KOPT-K1 (cell line): ENCODE measurements at regions not wholly inside any gene's neighbourhood (a gene's known extent, or its start where the extent isn't known, plus 50 kb on each side); places are given as distances from the start of the nearest gene placed in this dataset.

Experiments used
- H3K27ac ChIP-seq: fragments of 200-600 bp; sonication (generic); 2 replicates; pipeline ENCODE4 v1.5.1; 2016; ENCODE audit warnings: antibody characterized with exemption, mild to moderate bottlenecking, low read depth, low read length; ENCODE audit not compliant: poor library complexity, severe bottlenecking
- H3K36me3 ChIP-seq: fragments of 200-600 bp; sonication (generic); 2 replicates; pipeline ENCODE4 v1.5.1; 2017; ENCODE audit warnings: antibody characterized with exemption, mild to moderate bottlenecking, low read length, moderate library complexity; ENCODE audit not compliant: insufficient read depth
- H3K9me3 ChIP-seq: fragments of 200-600 bp; sonication (generic); 2 replicates; pipeline ENCODE4 v1.5.1; 2017; ENCODE audit warnings: antibody characterized with exemption, low read length, mild to moderate bottlenecking; ENCODE audit not compliant: insufficient read depth, poor library complexity, severe bottlenecking

DNA sequence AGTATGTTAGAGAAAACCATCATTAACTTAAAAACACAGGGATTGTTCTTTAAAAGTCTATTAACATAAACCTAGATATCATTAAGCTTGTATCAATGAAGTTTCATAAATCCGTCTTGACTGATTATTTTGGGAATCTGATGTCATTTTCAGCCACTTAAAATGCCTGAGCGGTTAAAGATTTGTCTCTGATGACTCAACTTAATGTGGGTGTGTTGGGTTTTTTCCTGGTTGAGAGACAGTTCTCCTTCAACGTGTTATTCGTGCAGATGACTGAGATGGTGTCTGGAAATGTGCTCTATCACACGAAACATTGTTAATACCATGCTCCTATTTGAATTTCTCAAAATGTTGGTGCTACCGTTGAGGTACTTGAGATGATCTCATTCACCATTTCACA is 227.3 kb upstream of the TENM3 start:
- Histone ChIP-seq H3K36me3 (no peaks in the 10 kb centered on the region), H3K27ac (no peak overlapping the region), H3K9me3 (no peaks in the 10 kb centered on the region)

DNA sequence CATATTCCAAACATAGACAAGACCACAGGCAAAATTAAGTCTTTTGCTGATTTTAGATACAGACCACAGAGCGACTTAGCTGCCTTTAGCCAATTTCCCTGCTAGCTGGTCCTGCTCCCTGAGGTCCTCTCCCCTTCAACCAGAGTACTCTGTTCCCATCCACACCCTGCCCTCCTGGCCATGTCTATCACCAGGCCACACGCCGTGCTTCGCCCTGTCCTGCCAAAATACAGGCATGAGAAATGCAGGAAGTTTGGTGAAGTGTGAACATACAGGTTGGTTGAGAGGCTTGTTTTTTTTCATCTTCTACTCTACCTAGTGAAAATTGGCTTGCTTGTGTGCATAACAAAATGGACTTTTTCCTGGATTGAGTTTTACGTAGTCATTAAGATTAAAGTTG is 226.2 kb upstream of the TENM3 start:
- Histone ChIP-seq H3K36me3 (no peaks in the 10 kb centered on the region), H3K9me3 (no peaks in the 10 kb centered on the region), H3K27ac (no peak overlapping the region)

DNA sequence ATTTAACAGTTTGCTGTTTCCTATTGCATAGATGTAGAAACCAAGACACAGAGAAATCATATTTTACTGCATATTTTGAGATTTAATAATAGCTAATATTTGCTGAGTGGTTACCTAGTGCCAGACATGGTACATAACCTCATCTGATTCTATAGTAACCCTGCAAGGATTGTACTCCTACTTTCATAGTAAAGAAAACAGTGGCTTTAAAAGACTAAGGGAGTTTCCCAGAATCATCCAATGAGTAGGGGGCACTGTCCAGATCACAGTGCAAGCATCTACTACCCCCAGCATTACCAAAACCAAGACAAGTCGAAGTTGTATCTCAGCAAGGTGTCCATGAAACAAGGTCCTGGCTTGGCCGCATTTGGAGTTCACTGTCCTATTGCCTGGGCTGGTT is 224.5 kb upstream of the TENM3 start:
- no peaks in the 10 kb centered on the region for H3K9me3 ChIP-seq
- no peaks in the 10 kb centered on the region for H3K36me3 ChIP-seq
- H3K27ac ChIP-seq: no peak overlapping the region

DNA sequence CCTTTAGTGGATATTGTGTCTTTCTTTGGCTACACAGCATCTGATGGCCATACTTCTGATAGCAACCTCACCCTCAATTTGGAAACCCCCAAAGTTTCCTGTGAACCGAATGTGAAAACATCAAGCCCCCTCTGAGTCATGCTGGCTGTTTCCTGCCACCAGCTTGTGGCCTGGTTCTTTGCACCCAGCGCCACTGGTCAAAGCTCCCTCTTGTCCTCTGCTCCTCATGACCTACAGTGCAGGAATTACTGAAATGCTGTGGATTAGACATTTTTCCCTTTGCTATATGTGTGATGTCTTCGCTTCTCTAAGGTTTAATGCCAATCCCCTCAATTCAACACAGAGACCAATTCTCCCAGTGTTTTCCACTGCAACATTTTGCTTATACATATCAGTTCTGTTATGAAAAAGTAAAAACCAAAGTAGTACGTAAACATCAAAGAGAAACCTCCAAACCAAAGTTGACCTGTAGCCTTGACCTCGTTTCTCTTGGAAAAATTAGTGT is 224.0 kb upstream of the TENM3 start:
- Histone ChIP-seq H3K36me3 (no peaks in the 10 kb centered on the region), H3K9me3 (no peaks in the 10 kb centered on the region), H3K27ac (no peak overlapping the region)

DNA sequence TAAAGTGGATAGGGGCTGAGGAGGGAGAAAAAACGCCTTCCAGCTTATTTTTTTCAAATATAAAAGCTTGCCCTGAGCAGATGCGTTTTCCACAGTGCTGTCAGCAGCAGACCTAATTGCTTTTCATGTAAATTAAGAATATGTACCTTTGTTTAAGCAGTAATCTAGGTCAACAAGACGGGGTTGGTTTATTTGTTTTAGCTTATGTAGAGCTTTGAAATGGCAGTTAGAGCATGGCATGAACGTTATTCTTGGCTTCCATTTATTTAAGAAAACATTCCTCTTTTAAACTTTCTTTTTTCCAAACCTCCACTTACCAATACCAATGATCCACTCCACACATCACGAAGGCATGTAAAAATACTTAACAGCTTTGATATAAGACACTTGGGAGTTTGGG is 220.3 kb upstream of the TENM3 start:
- Histone ChIP-seq H3K9me3 (no peaks in the 10 kb centered on the region), H3K27ac (no peak overlapping the region), H3K36me3 (no peaks in the 10 kb centered on the region)

DNA sequence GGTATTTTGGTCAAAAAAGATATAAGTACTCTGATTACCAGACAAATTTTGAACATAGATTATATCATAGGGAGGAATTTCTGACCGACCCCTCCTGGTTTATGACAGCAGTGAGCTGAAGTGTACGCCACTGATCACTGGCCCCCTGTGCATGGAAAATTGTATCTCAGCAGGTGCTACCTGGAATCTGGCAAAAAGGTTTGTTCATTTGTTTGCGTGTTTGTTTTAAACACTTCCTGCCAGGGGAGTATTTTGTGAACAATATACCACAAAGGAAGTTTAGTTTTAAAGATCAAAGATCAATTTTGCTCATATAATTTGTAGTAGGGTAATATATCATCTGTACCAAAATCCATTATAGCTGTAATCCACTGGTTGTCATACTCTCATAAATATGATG is 219.7 kb upstream of the TENM3 start:
- H3K36me3 ChIP-seq: no peaks in the 10 kb centered on the region
- H3K27ac ChIP-seq: no peak overlapping the region
- no peaks in the 10 kb centered on the region for H3K9me3 ChIP-seq

DNA sequence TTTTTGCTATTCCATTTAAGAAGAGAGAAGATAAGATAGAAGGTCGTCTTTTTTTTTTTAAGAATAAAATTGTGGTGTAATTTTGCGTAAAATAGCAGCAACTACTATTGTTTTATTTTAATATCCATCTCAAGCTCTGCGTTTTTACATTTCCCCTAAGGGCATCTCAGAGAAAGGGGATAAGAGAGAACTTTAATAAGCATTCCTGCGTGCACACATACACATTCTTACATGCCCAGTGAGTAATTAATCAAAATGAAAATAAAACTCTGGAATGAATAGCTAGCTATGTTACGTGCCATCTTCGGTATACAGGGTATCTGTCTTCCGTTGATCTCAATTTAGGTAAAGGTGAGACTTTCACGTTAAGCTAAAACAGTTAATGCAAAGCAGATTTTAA is 200.3 kb upstream of the TENM3 start:
- H3K36me3 ChIP-seq: no peaks in the 10 kb centered on the region
- no peaks in the 10 kb centered on the region for H3K9me3 ChIP-seq
- H3K27ac ChIP-seq: no peak overlapping the region

DNA sequence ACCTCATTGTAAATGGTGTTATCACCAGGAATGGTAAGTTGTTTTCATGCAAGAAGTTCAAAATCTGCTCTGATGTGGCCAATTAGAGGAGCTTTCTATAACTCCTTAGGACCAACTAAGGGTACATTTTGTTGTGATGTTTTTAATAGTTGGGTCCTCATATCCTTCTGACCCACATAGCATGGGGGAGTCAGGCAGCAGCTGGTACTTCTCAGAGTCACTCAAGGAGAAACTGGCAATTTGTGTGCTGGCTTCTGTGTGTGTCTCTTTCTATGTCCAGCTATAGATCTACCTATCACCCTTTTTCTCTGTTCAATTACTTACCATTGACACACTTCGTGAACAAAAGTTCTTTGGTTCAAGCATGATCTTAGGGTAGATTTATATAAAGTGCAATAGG is 194.3 kb upstream of the TENM3 start:
- peaks cover 4% of the 10 kb centered on the region for H3K9me3 ChIP-seq
- no peaks in the 10 kb centered on the region for H3K36me3 ChIP-seq

DNA sequence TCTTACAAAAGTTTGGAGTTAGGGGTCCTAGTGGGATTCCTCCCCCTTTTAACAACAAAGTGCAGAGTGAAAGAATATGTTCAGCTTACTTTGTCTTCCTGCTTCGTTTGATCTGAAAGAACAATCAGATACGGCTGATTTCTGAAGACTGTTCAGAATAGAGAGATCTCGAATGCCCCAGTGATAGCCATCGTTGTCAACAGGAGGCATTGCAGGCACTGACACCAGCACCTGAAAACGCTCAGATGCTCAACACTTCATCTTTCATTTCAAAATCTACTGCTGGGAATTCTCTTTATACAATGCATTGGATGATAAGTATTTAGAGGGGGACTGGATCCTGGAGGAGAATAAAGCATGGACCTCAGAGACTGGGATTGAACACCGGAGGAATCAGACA is 186.3 kb upstream of the TENM3 start:
- Histone ChIP-seq H3K27ac (no peak overlapping the region), H3K36me3 (no peaks in the 10 kb centered on the region), H3K9me3 (no peaks in the 10 kb centered on the region)

More for the DNA sequence above, 194.3 kb upstream of the TENM3 start:
- no peak overlapping the region for H3K27ac ChIP-seq

DNA sequence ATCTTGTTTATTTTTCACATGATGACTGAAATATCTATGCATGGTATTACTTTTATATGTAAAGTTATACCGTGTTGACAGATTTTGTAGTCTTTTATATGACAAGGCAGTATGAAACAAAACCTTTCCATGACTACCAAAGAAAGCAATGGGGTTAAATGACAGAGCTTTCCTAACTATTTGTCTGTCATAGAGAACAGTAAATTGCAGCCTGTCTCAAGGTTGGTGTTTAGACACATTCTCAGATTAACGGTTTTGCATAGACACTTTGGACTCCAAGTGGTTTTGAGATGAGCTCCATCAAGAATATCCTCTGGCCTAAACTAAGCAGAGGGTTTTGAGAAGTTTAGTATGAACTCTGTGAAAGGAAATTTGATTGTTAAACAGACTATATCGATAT is 180.7 kb upstream of the TENM3 start:
- no peak overlapping the region for H3K27ac ChIP-seq
- no peaks in the 10 kb centered on the region for H3K36me3 ChIP-seq
- H3K9me3 ChIP-seq: no peaks in the 10 kb centered on the region

DNA sequence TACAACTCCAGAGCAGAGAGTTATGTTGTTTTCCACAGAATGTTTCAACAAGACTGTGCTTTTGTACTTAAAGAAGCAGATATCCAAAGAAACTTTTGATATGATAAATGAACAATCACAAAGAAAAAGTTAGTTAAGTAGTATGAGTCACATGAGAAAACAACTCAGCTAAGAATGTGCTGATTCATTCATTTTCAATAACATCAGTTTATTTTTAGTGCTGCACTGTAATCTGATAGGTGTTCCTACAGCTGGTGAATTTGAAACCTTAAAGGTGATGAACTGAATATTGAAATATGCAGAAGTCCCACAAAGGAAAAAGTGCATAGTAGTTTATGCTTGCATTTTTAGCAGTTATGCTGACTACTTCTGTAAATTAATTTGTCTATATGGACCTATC is 180.3 kb upstream of the TENM3 start:
- H3K9me3 ChIP-seq: no peaks in the 10 kb centered on the region
- H3K36me3 ChIP-seq: no peaks in the 10 kb centered on the region
- H3K27ac ChIP-seq: no peak overlapping the region

DNA sequence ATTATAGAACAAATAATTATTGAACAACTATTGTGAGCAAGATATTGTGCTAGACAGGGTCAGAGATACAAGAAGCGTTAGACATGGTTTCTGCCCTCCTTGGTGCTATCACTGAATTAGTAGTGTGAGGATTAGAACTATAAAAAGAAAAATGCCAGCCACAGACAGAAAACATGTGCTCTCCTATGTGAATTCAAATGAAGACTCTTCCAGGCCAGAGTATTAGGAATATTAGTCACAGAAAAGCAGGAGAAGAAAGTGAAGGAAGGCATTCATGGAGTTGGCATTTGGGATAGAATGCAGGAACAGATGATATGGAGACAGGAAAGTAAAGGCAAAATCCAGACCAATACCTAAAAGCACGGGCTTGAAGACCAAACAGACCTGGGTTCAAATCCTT is 179.6 kb upstream of the TENM3 start:
- Histone ChIP-seq H3K9me3 (no peaks in the 10 kb centered on the region), H3K27ac (no peak overlapping the region), H3K36me3 (no peaks in the 10 kb centered on the region)

DNA sequence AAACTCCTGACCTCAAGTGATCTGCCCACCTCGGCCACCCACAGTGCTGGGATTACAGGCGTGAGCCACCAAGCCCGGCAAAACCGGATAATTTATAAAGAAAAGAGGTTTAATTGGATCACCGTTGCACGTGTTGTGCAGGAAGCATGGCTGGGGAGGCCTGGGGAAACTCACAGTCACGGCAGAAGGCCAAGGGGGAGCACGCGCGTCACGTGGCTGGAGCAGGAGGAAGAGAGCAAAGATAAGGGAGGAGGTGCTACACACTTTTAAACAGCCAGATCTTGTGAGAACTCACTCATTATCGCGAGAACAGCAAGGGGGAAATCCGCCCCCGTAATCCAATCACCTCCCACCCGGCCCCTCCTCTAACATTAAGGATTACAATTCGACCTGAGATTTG is 177.9 kb upstream of the TENM3 start:
- Histone ChIP-seq H3K36me3 (no peaks in the 10 kb centered on the region), H3K9me3 (no peaks in the 10 kb centered on the region), H3K27ac (no peak overlapping the region)

DNA sequence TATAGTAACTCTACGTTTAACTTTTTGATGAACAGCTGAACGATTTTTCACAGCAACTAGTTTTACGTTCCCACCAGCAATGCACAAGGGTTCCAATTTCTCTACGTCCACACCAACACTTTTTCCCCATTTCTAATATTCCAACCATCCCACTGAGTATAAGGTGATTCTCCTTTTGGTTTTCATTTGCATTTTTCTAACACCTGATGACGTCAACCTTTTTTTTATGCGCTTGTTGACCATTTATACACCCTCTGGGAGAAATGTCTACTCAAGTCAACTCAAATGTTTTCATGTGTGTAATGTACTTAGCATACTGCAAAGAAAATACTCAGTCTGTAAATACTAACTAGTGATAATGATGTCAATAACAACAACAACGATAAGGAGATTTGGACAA is 177.2 kb upstream of the TENM3 start:
- H3K36me3 ChIP-seq: no peaks in the 10 kb centered on the region
- no peak overlapping the region for H3K27ac ChIP-seq
- no peaks in the 10 kb centered on the region for H3K9me3 ChIP-seq

DNA sequence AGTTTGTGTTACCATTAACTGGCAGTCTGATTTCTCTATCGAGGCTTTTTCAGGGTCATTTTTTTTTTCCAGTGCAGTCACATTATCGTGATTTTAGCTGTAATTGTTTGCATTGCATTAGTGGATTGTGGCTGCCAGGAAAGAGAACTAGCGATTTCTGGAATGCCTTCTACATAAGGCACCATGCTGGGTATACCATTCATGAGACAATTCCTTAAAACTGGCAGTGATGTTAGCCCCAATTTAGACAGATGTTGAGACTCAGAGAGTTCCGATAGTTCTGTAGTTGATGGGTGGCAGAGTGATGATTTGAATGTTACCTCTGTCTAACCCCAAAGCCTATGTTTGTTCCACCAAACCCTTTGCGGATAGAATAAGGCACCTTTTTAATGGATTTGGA is 175.4 kb upstream of the TENM3 start:
- H3K36me3 ChIP-seq: no peaks in the 10 kb centered on the region
- no peak overlapping the region for H3K27ac ChIP-seq
- no peaks in the 10 kb centered on the region for H3K9me3 ChIP-seq

DNA sequence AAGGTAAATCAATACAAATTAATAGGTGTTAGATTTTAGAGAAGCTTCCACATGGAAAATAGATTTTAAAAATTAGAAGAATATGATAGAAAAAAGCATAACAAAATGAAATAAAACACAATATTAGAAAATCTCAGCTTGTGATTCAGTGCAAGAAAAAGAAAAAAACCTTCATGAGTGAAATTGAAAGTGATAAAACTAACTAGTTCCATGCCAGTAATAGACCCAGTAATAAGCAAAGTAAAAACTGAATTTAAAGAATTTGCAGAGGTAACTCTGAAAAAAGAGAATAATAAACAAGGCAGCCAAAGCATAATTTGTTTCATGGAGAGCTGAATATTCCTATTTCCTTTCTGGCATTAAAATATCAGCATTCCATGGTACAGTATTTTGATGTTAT is 174.3 kb upstream of the TENM3 start:
- Histone ChIP-seq H3K27ac (no peak overlapping the region), H3K36me3 (no peaks in the 10 kb centered on the region)

DNA sequence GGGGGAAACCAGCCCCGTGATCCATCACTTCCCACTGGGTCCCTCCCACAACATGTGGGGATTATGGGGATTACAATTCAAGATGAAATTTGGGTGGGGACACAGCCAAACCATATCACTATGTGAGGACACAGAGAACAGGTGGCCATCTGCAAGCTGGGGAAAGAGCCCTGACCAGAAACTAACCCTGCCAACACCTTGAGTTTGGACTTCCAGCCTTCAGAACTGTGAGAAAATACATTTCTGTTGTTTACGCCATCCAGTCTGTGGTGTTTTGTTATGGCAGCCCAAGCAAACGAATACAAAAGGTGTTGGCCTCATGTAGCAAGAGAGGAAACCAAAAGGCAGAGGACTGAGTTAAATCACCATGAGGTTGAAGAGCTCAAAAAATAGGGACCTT is 169.9 kb upstream of the TENM3 start:
- H3K36me3 ChIP-seq: no peaks in the 10 kb centered on the region
- no peak overlapping the region for H3K27ac ChIP-seq
- no peaks in the 10 kb centered on the region for H3K9me3 ChIP-seq

More for the DNA sequence above, 174.3 kb upstream of the TENM3 start:
- H3K9me3 ChIP-seq: no peaks in the 10 kb centered on the region
